HFFc6 (cell line): ENCODE measurements at regions not wholly inside any gene's neighbourhood (a gene's known extent, or its start where the extent isn't known, plus 50 kb on each side); places are given as distances from the start of the nearest gene placed in this dataset.

Experiments used
- DNase-seq: peaks from one replicate; pipeline ENCODE4 v3.0.0-alpha.2; 2018
- H3K27ac Mint-ChIP-seq: 2 replicates; pipeline ENCODE4 v1.8.0; 2020; ENCODE audit warnings: mild to moderate bottlenecking, mixed read lengths
- H3K27me3 Mint-ChIP-seq: 2 replicates; pipeline ENCODE4 v1.8.0; 2021; ENCODE audit warnings: mild to moderate bottlenecking, moderate library complexity, mixed read lengths; ENCODE audit not compliant: insufficient read depth
- H3K36me3 Mint-ChIP-seq: 2 replicates; pipeline ENCODE4 v1.8.0; 2021; ENCODE audit warnings: low read depth, mixed read lengths
- H3K4me1 Mint-ChIP-seq: 2 replicates; pipeline ENCODE4 v1.8.0; 2020; ENCODE audit warnings: low read depth, mixed read lengths
- H3K4me3 Mint-ChIP-seq: 2 replicates; pipeline ENCODE4 v1.8.0; 2020; ENCODE audit warnings: mild to moderate bottlenecking, moderate library complexity, mixed read lengths
- H3K9me3 Mint-ChIP-seq: 2 replicates; pipeline ENCODE4 v1.8.0; 2020; ENCODE audit warnings: mild to moderate bottlenecking, mixed read lengths
- TF ChIP-seq, protein P1 (sequence below): fragments of 200-600 bp; sonication (generic); IDR thresholded peaks from 2 replicates; pipeline ENCODE4 v1.5.0; 2021; ENCODE audit warnings: antibody characterized with exemption, mild to moderate bottlenecking

DNA sequence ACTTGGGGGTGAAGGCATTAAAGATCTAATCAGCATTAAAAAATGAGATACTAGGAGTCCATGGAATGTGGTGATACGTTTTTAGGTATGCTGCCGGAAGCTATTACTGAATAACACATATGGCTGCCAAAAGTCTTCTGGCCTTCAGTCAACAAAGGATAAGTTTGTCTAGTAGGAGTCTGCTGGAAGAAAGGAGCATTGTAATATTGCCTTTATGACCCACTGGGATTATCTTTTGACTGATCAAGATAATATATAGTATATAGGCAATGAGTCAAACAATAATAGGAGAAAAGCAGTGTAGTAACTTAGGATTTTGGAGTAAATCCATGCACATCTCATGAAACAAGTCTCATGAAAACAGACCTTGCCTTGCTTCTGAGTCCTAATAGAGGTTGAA lies 295.4 kb downstream of the SLITRK6 start:
- peaks cover 33% of the 10 kb centered on the region for H3K4me1 Mint-ChIP-seq
- DNase-seq = peak; percentile 47
- TF ChIP-seq, protein P1, sequence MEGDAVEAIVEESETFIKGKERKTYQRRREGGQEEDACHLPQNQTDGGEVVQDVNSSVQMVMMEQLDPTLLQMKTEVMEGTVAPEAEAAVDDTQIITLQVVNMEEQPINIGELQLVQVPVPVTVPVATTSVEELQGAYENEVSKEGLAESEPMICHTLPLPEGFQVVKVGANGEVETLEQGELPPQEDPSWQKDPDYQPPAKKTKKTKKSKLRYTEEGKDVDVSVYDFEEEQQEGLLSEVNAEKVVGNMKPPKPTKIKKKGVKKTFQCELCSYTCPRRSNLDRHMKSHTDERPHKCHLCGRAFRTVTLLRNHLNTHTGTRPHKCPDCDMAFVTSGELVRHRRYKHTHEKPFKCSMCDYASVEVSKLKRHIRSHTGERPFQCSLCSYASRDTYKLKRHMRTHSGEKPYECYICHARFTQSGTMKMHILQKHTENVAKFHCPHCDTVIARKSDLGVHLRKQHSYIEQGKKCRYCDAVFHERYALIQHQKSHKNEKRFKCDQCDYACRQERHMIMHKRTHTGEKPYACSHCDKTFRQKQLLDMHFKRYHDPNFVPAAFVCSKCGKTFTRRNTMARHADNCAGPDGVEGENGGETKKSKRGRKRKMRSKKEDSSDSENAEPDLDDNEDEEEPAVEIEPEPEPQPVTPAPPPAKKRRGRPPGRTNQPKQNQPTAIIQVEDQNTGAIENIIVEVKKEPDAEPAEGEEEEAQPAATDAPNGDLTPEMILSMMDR = no peak
- H3K27me3 Mint-ChIP-seq = no peaks in the 10 kb centered on the region
- no peak overlapping the region for H3K4me3 Mint-ChIP-seq
- H3K27ac Mint-ChIP-seq = no peak overlapping the region; the same call in 1 of the 2 replicates
- H3K9me3 Mint-ChIP-seq = no peaks in the 10 kb centered on the region
- H3K36me3 Mint-ChIP-seq = no peaks in the 10 kb centered on the region

DNA sequence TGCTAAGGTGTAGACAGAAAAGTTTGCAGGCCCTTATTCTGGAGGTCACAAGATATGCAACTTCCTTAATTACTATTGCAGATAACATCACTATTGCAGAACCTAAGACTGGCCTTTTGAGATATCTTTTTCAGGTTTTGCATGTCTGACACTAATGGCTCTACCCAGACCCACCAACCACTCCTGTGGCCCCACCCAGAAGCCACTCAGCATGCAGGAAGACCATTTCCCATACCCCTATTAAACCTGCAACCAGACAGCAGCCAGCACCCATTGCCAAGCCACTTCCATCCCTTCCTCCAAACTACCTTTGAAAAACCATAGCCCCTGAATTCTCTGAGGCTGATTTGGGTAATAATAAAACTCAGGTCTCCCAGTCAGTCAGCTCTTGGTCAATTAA lies 297.6 kb downstream of the SLITRK6 start:
- Mint-ChIP-seq H3K27me3 (no peaks in the 10 kb centered on the region), H3K9me3 (no peaks in the 10 kb centered on the region), H3K4me3 (no peak overlapping the region), H3K36me3 (no peaks in the 10 kb centered on the region), H3K27ac (no peak overlapping the region), H3K4me1 (peaks cover 54% of the 10 kb centered on the region)
- TF ChIP-seq, protein P1 = no peak
- DNase-seq = no peak

DNA sequence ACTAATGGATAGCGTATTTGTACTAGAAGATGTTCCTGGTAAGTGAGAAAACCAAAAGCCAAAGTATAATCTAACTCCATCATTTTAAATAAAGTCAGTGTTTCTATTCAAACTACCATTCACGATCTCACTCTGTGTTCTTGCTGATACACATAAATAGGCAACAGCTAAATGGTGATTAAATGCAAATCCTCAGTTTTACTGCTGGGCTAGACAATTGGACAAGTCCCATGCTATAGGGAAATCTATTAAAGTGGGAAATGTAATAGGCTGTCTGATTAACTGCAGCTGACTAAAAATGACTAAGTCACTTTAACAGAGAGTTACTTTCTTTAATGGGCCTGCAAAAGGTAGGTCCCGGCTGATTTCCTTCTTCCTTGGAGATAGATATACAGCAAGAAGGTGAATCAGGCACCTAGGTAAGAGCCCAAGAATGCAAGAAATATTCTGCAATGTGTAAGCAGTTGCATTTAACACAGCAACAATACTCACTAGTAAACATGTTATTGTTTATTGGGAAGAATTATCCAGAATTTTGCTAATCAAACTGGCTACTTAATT lies 298.4 kb downstream of the SLITRK6 start:
- TF ChIP-seq, protein P1 = no peak
- no peaks in the 10 kb centered on the region for H3K36me3 Mint-ChIP-seq
- no peaks in the 10 kb centered on the region for H3K9me3 Mint-ChIP-seq
- DNase-seq = no peak
- peaks cover 57% of the 10 kb centered on the region for H3K4me1 Mint-ChIP-seq
- no peaks in the 10 kb centered on the region for H3K27me3 Mint-ChIP-seq
- H3K4me3 Mint-ChIP-seq = no peak overlapping the region
- H3K27ac Mint-ChIP-seq = 0 out of 2 replicates have a peak overlapping the region, but pooled peaks have one; percentile 8

DNA sequence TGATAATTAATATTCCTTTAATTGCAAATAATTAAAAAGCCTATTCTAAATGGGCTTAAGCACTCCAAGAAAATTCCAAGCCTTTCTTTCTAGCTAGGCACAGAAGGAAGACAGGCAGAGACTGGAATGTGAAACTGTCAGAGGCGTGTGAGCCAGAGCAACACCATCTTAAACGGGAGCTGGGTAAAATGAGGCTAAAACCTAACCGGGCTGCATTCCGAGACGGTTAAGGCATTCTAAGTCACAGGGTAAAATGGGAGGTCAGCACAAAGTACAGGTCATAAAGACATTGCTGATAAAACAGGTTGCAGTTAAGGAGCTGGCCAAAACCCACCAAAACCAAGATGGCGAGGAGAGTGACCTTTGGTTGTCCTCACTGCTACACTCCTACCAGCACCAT lies 300.4 kb downstream of the SLITRK6 start:
- Mint-ChIP-seq H3K27me3 (no peaks in the 10 kb centered on the region), H3K27ac (no peak overlapping the region), H3K4me1 (peaks cover 47% of the 10 kb centered on the region), H3K36me3 (no peaks in the 10 kb centered on the region), H3K9me3 (no peaks in the 10 kb centered on the region), H3K4me3 (no peak overlapping the region)
- DNase-seq = no peak
- TF ChIP-seq, protein P1 = no peak

DNA sequence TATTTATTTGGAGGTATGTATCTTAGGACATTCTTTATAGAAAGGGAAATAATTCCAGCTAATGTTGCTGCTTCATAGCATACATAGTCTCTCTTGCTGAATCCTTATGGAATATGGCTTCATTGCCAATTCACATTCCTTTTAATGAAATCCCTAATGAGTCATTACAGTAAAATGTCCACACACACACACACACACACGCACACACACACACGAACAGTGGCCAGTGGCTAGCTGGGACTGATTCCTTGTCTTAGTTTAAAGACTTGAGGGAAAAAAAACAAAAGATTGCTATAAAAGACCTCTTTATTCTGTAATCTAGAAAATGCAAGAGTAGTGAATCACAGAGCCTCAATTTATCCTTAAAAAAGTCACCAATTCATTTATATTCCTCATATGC lies 301.6 kb downstream of the SLITRK6 start:
- no peaks in the 10 kb centered on the region for H3K27me3 Mint-ChIP-seq
- H3K4me3 Mint-ChIP-seq = 0 out of 2 replicates have a peak overlapping the region, but pooled peaks have one; percentile 20
- 0 out of 2 replicates have a peak, but pooled peaks cover 3% of the 10 kb centered on the region for H3K9me3 Mint-ChIP-seq
- H3K4me1 Mint-ChIP-seq = peaks cover 36% of the 10 kb centered on the region
- TF ChIP-seq, protein P1 = no peak
- H3K36me3 Mint-ChIP-seq = no peaks in the 10 kb centered on the region
- H3K27ac Mint-ChIP-seq = peak overlapping the region; percentile 70
- peak; percentile 84 for DNase-seq
